Thyroid gland (tissue), 4 donors: ENCODE measurements at regions not wholly inside any gene's neighbourhood (a gene's known extent, or its start where the extent isn't known, plus 50 kb on each side); places are given as distances from the start of the nearest gene placed in this dataset.

Experiments
- DNase-seq, 2 donors: peaks; one replicate each; pipeline ENCODE4 v3.0.0-alpha.2; 2019
- H3K27ac ChIP-seq, 3 donors: fragments of 200-600 bp; sonication (generic); 1 replicate in 2 of 3; 2 replicates in 1 of 3; pipeline ENCODE4 v1.5.1; 2016 to 2019; ENCODE audit warnings: mild to moderate bottlenecking in 1 of 3, moderate library complexity in 1 of 3
- H3K27me3 ChIP-seq: fragments of 200-600 bp; sonication (generic); one replicate; pipeline ENCODE4 v1.5.1; 2019
- H3K36me3 ChIP-seq, 2 donors: fragments of 200-600 bp; sonication (generic); one replicate each; pipeline ENCODE4 v1.5.1; 2016 to 2019
- H3K4me1 ChIP-seq, 2 donors: fragments of 200-600 bp; sonication (generic); one replicate each; pipeline ENCODE4 v1.5.1; 2017 to 2019
- H3K4me3 ChIP-seq, 3 donors: fragments of 200-600 bp; sonication (generic); replicated peaks in 1 of 3; 1 replicate in 2 of 3; 2 replicates in 1 of 3; pipeline ENCODE4 v1.5.1; 2016; ENCODE audit warnings: mild to moderate bottlenecking in 1 of 3
- H3K9me3 ChIP-seq: fragments of 200-600 bp; sonication (generic); one replicate; pipeline ENCODE4 v1.5.1; 2017
- POLR2A ChIP-seq, 2 donors: fragments of 450-650 bp; IDR thresholded peaks; one replicate each; pipeline ENCODE4 v1.6.1; 2017; ENCODE audit warnings: antibody characterized with exemption in 2 of 2, mild to moderate bottlenecking in 2 of 2, moderate library complexity in 1 of 2
- WGBS, 2 donors: methylation state at CpG; one replicate each; pipeline ENCODE4 v1.1.5; 2017; 5-methylcytosine and 5-hydroxymethylcytosine counted together
- intact Hi-C: fragments of 100-400 bp; cut with DNase I; formaldehyde crosslinking; loops from one replicate; pipeline ENCODE4 v1.15.1; 2023
- TF ChIP-seq, protein P1 (sequence below), 6 experiments: fragments of 200-600 bp in 3 of 6; fragments of 450-650 bp in 3 of 6; sonication (generic) in 3 of 6; IDR thresholded peaks; one replicate each; pipeline ENCODE4 v1.5.1; 2016 to 2019; ENCODE audit warnings: antibody characterized with exemption in 6 of 6, mild to moderate bottlenecking in 2 of 6, inconsistent platforms in 1 of 6, moderate library complexity in 1 of 6

DNA sequence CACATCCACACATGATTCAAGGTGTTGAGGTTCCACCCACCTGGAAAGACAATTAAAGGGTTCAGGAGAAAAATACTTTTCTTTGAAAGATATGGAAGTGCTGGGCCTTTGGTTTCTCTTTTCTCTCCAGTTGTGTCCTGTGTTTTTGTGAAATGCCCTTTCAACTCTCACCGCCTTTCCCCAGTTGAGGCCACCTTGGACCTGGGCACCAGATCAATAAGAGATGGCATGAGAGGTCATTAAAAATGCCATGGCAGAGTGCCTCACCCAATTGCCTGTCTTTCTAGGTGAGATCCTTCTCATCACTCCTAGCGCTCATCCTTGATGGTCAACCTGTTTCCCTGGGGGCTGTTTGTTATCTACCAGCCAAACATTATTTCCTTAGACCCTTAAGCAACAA lies 453.9 kb downstream of the TSN start:
- 88 to 91% methylated on average over 2 of the region's 2 CpGs for WGBS, 2 donors
- intact Hi-C loops = no loop called here
- Histone ChIP-seq H3K27me3 (no peaks in the 10 kb centered on the region), H3K9me3 (no peaks in the 10 kb centered on the region), H3K27ac (no peak overlapping the region), H3K36me3 (no peaks in the 10 kb centered on the region), H3K4me1 (no peaks in the 10 kb centered on the region), H3K4me3 (no peak overlapping the region)
- TF ChIP-seq, protein P1, sequence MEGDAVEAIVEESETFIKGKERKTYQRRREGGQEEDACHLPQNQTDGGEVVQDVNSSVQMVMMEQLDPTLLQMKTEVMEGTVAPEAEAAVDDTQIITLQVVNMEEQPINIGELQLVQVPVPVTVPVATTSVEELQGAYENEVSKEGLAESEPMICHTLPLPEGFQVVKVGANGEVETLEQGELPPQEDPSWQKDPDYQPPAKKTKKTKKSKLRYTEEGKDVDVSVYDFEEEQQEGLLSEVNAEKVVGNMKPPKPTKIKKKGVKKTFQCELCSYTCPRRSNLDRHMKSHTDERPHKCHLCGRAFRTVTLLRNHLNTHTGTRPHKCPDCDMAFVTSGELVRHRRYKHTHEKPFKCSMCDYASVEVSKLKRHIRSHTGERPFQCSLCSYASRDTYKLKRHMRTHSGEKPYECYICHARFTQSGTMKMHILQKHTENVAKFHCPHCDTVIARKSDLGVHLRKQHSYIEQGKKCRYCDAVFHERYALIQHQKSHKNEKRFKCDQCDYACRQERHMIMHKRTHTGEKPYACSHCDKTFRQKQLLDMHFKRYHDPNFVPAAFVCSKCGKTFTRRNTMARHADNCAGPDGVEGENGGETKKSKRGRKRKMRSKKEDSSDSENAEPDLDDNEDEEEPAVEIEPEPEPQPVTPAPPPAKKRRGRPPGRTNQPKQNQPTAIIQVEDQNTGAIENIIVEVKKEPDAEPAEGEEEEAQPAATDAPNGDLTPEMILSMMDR (IDR thresholded peaks at IDR 0.05) = no peak
- no peak for TF ChIP-seq POLR2A (IDR thresholded peaks at IDR 0.05)
- no peak for DNase-seq

DNA sequence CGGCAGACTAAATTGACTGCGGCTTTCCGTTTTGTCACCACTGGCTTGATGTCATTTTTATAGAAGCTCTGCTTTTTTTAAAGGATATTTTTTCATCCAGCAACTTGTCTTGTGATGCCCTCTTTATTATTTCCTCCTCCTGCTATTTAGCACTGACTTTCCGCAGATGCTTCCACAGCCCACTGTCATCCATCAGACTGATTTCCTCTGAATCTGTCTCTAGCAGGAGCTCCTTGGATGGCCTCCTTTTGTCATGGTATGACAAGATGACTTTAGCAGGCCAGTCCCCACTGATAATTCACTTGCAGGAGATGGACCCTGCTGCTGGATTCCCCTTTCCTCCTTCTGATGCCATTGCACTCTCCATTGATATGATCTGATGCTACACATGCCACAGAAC lies 454.6 kb downstream of the TSN start:
- Histone ChIP-seq H3K4me1 (no peaks in the 10 kb centered on the region), H3K36me3 (no peaks in the 10 kb centered on the region), H3K27me3 (no peaks in the 10 kb centered on the region), H3K4me3 (no peak overlapping the region), H3K9me3 (no peaks in the 10 kb centered on the region), H3K27ac (no peak overlapping the region)
- no peak for DNase-seq
- intact Hi-C loops = no loop called here
- WGBS, 2 donors = 95 to 98% methylated on average over 4 of the region's 4 CpGs
- no peak for TF ChIP-seq POLR2A (IDR thresholded peaks at IDR 0.05)
- TF ChIP-seq, protein P1 (IDR thresholded peaks at IDR 0.05) = no peak

DNA sequence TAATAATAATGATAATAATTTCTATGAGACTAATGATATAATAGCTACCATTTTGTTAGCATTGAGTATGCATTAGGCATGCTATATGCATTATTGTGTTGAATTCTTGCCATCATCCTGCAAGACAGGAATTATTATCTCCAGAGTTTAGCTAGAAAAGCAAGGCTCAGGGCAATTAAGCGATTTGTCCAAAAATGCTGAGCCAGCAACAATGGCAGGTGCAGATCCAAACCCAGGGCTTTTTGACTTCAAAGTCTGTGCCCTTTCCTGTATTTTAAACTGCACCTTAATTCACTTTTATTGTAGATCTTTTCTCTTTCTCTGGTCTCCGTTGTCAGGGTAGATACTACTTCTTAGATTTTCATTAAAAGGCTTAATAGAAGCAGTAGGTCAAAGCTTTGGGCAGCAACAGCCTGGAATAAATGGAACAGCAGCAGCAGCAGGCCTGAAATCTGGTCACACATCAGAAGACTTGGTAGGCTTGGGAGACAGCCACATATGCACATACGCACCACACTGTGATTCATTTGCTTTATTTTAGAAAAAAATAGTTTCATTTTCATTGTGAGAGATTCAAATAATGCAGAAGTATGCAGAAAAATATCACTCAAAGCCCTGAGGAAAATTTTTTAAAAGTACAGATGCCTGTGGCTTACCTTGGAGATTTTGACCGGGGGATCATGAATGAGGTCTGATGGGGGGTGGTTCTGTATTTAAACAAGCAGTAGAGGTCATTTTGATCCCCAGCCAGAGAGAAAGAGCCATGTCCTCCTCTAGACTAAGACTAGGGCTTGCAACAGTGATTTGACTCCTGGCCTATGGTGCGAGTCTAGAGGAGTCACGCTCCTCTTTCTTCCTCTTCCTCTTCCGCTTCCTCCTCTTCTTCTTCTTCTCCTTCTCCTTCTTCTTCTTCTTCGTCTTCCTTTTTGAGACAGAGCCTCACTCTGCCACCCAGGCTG lies 455.7 kb downstream of the TSN start:
- Histone ChIP-seq H3K27ac (no peak overlapping the region), H3K9me3 (no peaks in the 10 kb centered on the region), H3K36me3 (no peaks in the 10 kb centered on the region), H3K27me3 (no peaks in the 10 kb centered on the region), H3K4me1 (no peaks in the 10 kb centered on the region), H3K4me3 (no peak overlapping the region)
- no peak for TF ChIP-seq POLR2A (IDR thresholded peaks at IDR 0.05)
- TF ChIP-seq, protein P1 (IDR thresholded peaks at IDR 0.05) = no peak
- intact Hi-C loops = no loop called here
- DNase-seq = no peak
- WGBS, 2 donors = 88 to 90% methylated on average over 8 of the region's 8 CpGs

DNA sequence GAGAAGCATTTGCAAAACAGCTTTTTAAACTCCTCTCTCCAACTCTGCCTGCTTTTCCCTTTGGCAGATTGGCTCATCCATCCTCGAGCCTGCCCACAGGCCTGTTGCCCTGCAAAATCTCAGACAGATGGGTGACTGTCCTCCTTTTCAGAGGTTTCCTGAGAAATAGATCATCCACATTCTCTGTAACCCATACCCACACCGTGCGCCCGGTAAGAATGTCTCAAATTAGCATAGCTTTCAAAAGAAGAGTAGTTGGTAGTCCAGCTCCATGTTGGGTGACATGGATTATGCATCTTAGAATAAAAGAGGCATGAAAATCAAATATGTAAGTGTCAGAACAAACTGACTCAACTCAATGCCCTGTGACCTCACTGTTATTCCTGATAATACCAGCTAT lies 457.9 kb downstream of the TSN start:
- Histone ChIP-seq H3K27ac (no peak overlapping the region), H3K4me1 (no peaks in the 10 kb centered on the region), H3K27me3 (no peaks in the 10 kb centered on the region), H3K36me3 (no peaks in the 10 kb centered on the region), H3K4me3 (no peak overlapping the region), H3K9me3 (no peaks in the 10 kb centered on the region)
- WGBS, 2 donors = 87 to 88% methylated on average over 4 of the region's 4 CpGs
- intact Hi-C loops = no loop called here
- no peak for DNase-seq
- TF ChIP-seq, protein P1 (IDR thresholded peaks at IDR 0.05) = no peak
- TF ChIP-seq POLR2A (IDR thresholded peaks at IDR 0.05) = no peak

DNA sequence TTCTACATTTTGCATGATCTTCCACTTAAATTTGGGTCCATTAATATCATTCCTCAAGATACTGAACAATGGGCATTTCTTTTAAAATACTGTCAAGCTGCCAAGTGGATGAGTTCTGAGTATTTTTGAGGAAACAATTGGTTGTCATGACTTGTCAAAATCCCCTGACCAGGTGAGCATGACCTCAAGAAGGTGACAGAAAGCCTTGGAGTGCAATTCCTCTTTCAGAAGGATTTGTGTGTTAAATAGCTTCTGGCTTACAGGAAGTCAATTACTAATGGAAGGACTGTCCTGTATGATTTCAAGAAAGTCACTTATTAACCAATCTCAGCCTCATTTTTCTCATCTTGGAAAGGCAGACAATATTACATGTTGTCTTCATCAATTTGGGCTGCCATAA lies 460.6 kb downstream of the TSN start:
- TF ChIP-seq, protein P1 (IDR thresholded peaks at IDR 0.05) = no peak
- TF ChIP-seq POLR2A (IDR thresholded peaks at IDR 0.05) = no peak
- no peak overlapping the region for H3K4me3 ChIP-seq
- no peaks in the 10 kb centered on the region for H3K27me3 ChIP-seq
- H3K27ac ChIP-seq = no peak overlapping the region
- intact Hi-C loops = no loop called here
- H3K36me3 ChIP-seq = no peaks in the 10 kb centered on the region
- DNase-seq = no peak
- H3K4me1 ChIP-seq = no peaks in the 10 kb centered on the region
- no peaks in the 10 kb centered on the region for H3K9me3 ChIP-seq
